Inflammatory macrophage (primary cell): ENCODE measurements at regions not wholly inside any gene's neighbourhood (a gene's known extent, or its start where the extent isn't known, plus 50 kb on each side); places are given as distances from the start of the nearest gene placed in this dataset.
"Not testable (repeated sequence)": the region's sequence is repeated elsewhere in the genome, so short reads cannot be mapped to it uniquely, and the experiment has no call there.

ENCODE experiments used
- DNase-seq, 2 donors: peaks; one replicate each; pipeline ENCODE4 v3.0.0-alpha.2; 2020 to 2022

GRCh38 chr1:228796945-228797344 lies 61.7 kb downstream of the RHOU start:
- not testable (repeated sequence) for DNase-seq

GRCh38 chr1:228798035-228798434 lies 62.8 kb downstream of the RHOU start:
- DNase-seq, result no peak

- no peak for DNase-seq
Measured at GRCh38 chr1:228798548-228798947, 63.3 kb downstream of the RHOU start.

GRCh38 chr1:228799924-228800323 lies 64.6 kb downstream of the RHOU start:
- DNase-seq, result peak; percentile 82 to 88

GRCh38 chr1:228801068-228801467 lies 65.8 kb downstream of the RHOU start:
- DNase-seq, result no peak

DNA sequence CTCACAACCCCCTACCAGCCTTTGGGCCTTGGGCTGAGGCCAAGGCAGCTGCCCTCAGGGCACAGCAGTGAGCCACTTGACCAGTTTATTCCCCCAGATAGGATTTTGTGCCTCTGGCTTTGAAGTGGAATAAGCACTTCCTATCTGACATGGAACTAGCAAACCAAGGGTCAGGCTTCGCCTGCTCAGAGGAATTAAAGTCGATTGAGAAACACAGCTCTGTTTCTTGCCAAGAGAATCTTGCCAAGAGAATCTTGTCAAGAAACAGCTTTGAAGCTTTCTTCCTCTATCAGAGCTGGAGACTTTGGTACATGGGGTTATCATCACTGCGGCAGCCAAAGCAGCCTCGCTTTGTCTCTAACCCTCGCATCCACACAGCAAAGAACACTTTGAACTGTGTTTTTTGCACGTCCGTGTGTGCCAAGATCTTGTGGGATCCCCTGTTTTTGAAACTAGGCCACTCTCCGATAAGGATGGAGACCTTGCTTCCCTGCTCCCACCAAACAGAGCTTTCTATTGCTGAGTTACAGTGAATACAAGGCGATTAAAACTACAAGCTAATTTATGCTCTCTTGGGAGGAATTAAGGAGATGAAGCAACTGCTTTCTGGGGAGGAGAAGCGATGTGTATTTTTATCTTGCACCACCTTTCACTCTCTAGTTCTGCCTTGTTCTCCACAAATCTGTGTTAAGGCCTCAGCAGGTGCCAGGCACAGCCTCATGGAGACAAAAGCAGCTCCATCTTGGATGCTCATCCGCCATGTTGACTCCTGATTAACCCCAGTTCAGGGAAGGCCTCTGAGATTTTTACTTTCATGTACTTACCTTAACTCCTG lies 67.3 kb downstream of the RHOU start:
- DNase-seq, result peak; percentile 66 to 68

- DNase-seq, result no peak
Measured at GRCh38 chr1:228803421-228803820, 68.1 kb downstream of the RHOU start.

GRCh38 chr1:228804173-228804572 lies 68.9 kb downstream of the RHOU start:
- no peak for DNase-seq

DNA sequence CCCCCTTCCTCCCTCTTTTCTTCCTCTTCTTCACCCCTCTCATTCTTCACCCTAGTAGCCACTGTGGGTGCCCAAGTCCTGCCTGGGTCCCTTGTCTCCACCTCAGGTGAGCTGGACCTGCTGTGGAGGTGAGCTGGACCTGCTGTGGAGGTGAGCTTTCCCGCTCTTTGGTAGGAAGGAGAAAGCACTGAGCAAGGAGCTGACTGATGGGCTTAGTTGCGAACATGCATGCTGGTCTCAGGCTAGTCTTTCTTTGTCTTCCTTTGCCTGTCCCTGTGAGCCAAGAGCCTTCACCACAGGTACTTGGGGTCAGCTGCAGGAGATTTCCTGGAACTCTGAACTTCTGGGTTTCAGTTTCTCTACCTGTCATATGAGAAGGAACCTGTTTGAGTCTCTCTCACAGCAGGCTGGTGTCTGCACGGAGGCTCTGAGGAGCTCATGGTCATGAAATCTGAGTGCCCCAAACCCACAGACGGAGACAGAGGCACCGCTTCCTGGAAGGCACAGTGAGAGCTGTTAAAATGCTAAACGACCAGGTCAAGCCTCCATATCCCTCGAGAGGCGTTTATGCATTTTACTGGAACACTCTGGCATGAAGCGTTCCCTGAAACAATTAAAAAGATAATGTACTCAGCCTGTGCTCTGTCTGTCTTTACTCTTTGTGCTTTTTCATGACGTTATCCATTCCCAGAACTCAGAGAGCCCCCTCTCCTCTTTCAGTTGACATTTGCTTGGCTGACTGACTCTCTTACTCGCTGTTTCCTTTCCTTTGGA lies 69.5 kb downstream of the RHOU start:
- no peak for DNase-seq

- no peak for DNase-seq
Measured at GRCh38 chr1:228807904-228808605, 72.8 kb downstream of the RHOU start.

GRCh38 chr1:228809621-228810394 lies 74.5 kb downstream of the RHOU start:
- DNase-seq, result peak in 1 of 2 donors; percentile 41

- no peak for DNase-seq
Measured at GRCh38 chr1:228810395-228810758, 75.1 kb downstream of the RHOU start.

- DNase-seq, result peak; percentile 13 to 26
Measured at GRCh38 chr1:228810878-228811711, 75.8 kb downstream of the RHOU start.

- no peak for DNase-seq
Measured at GRCh38 chr1:228811712-228812305, 76.5 kb downstream of the RHOU start.

- DNase-seq, result peak in 1 of 2 donors; percentile 54
Measured at GRCh38 chr1:228812961-228813360, 77.7 kb downstream of the RHOU start.

DNA sequence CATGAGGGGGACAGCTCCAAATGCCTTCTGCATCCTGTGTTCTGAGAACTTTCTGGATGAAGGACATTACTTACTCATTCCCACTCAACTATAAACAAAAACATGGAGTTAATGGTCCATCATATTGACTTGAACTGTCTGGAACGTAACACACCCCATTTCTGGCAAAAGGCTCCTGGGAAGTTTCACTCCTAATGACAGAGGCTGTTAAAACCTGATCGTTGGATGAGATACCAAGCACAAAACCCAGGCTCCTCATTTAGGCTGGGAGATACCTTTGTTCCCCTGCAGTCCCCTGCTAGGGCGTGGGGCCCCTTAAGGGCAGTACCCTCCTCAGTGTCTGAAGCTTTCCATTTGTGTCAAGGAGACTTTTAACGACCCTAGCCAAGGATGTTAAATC lies 78.9 kb downstream of the RHOU start:
- DNase-seq, result no peak

GRCh38 chr1:228818296-228818695 lies 83.0 kb downstream of the RHOU start:
- no peak for DNase-seq

GRCh38 chr1:228818928-228819630 lies 83.8 kb downstream of the RHOU start:
- peak; percentile 59 to 60 for DNase-seq

GRCh38 chr1:228821252-228821651 lies 86.0 kb downstream of the RHOU start:
- DNase-seq, result no peak

DNA sequence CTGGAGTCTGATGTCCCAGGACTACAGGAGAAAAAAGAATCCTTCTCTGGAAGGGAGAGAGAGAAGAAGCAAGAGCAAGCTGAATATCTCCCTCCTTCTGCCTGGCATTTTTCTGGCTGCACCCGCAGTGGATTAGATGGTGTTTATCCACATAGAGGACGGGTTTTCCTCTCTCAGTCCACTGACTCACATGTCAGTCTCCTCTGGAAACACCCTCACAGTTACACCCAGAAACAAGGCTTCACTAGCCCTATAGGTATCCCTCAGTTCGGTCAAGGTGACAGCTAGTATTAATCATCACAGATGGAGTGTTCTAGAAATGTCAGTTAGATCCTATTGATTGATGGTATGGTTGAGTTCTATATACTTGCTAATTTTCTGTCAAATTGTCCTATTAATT lies 87.9 kb downstream of the RHOU start:
- no peak for DNase-seq
